Activated CD8-positive, alpha-beta T cell treated with anti-CD3 and anti-CD28 coated beads, Interleukin-2, amount 10 ng/mL, durations not matched to agents 7 days and 5 days (primary cell): ENCODE measurements at regions not wholly inside any gene's neighbourhood (a gene's known extent, or its start where the extent isn't known, plus 50 kb on each side); places are given as distances from the start of the nearest gene placed in this dataset.

Experiments
- ATAC-seq: fragments of 150-1000 bp; cut with Tn5 transposase; one replicate; pipeline ENCODE4 v1.10.0; 2021; ENCODE audit warnings: moderate library complexity
- CTCF ChIA-PET: fragments of 350-600 bp; sonication (Branson Sonifier 250); formaldehyde crosslinking; loops from one replicate; lab custom pipeline; 2021; ENCODE audit warnings: antibody characterized with exemption; lab: Charles Lee
- POLR2A ChIA-PET: fragments of 350-600 bp; sonication (Branson Sonifier 250); formaldehyde crosslinking; loops from one replicate; lab custom pipeline; 2021; ENCODE audit warnings: antibody characterized with exemption; lab: Charles Lee
- DNase-seq: peaks from one replicate; pipeline ENCODE4 v3.0.0-alpha.2; 2020
- H3K27ac Mint-ChIP-seq: one replicate; pipeline ENCODE4 v1.8.0; 2021; ENCODE audit warnings: mild to moderate bottlenecking, mixed read lengths
- H3K27me3 Mint-ChIP-seq: one replicate; pipeline ENCODE4 v1.8.0; 2021; ENCODE audit warnings: low read depth, mixed read lengths
- H3K36me3 Mint-ChIP-seq: one replicate; pipeline ENCODE4 v1.8.0; 2021; ENCODE audit warnings: low read depth, mixed read lengths
- H3K4me1 Mint-ChIP-seq: one replicate; pipeline ENCODE4 v1.8.0; 2021; ENCODE audit warnings: low read depth, mixed read lengths
- H3K4me3 Mint-ChIP-seq: one replicate; pipeline ENCODE4 v1.8.0; 2021; ENCODE audit warnings: mild to moderate bottlenecking, mixed read lengths
- H3K9me3 Mint-ChIP-seq: one replicate; pipeline ENCODE4 v1.8.0; 2022; ENCODE audit warnings: mixed read lengths; ENCODE audit not compliant: insufficient read depth

- H3K4me1 Mint-ChIP-seq, result no peaks in the 10 kb centered on the region
- no peak overlapping the region for H3K27ac Mint-ChIP-seq
- DNase-seq, result no peak
- no peaks in the 10 kb centered on the region for H3K9me3 Mint-ChIP-seq
- CTCF ChIA-PET, result no interaction called here
- no peak overlapping the region for H3K4me3 Mint-ChIP-seq
- H3K27me3 Mint-ChIP-seq, result no peaks in the 10 kb centered on the region
- H3K36me3 Mint-ChIP-seq, result no peaks in the 10 kb centered on the region
- ATAC-seq, result no peak
- POLR2A ChIA-PET, result no interaction called here
Observed at GRCh38 chr4:96356591-96357370, 516.9 kb downstream of the PDHA2 start.

- ChIA-PET POLR2A (no interaction called here), CTCF (no interaction called here)
- Mint-ChIP-seq H3K36me3 (no peaks in the 10 kb centered on the region), H3K4me3 (no peak overlapping the region), H3K27ac (no peak overlapping the region), H3K4me1 (no peaks in the 10 kb centered on the region), H3K9me3 (peaks cover 4% of the 10 kb centered on the region), H3K27me3 (no peaks in the 10 kb centered on the region)
- ATAC-seq (no peak), DNase-seq (no peak)
Observed at GRCh38 chr4:96366632-96367031, 526.7 kb downstream of the PDHA2 start.

GRCh38 chr4:96375367-96375766, 535.5 kb downstream of the PDHA2 start:
- no peaks in the 10 kb centered on the region for H3K27me3 Mint-ChIP-seq
- no peak overlapping the region for H3K4me3 Mint-ChIP-seq
- ChIA-PET POLR2A (no interaction called here), CTCF (no interaction called here)
- H3K27ac Mint-ChIP-seq, result no peak overlapping the region
- H3K9me3 Mint-ChIP-seq, result no peaks in the 10 kb centered on the region
- DNase-seq (no peak), ATAC-seq (no peak)
- H3K36me3 Mint-ChIP-seq, result no peaks in the 10 kb centered on the region
- no peaks in the 10 kb centered on the region for H3K4me1 Mint-ChIP-seq

- no peak for DNase-seq
- Mint-ChIP-seq H3K36me3 (no peaks in the 10 kb centered on the region), H3K27ac (no peak overlapping the region), H3K4me3 (no peak overlapping the region), H3K4me1 (no peaks in the 10 kb centered on the region), H3K9me3 (peaks cover 4% of the 10 kb centered on the region), H3K27me3 (no peaks in the 10 kb centered on the region)
- CTCF ChIA-PET, result no interaction called here
- ATAC-seq, result no peak
- POLR2A ChIA-PET, result no interaction called here
Observed at GRCh38 chr4:96379524-96379923, 539.6 kb downstream of the PDHA2 start.

- H3K27ac Mint-ChIP-seq, result no peak overlapping the region
- no peaks in the 10 kb centered on the region for H3K4me1 Mint-ChIP-seq
- no peaks in the 10 kb centered on the region for H3K27me3 Mint-ChIP-seq
- no peak for ATAC-seq
- ChIA-PET CTCF (no interaction called here), POLR2A (no interaction called here)
- DNase-seq, result no peak
- no peaks in the 10 kb centered on the region for H3K36me3 Mint-ChIP-seq
- peaks cover 4% of the 10 kb centered on the region for H3K9me3 Mint-ChIP-seq
- no peak overlapping the region for H3K4me3 Mint-ChIP-seq
Observed at GRCh38 chr4:96380106-96380505, 540.2 kb downstream of the PDHA2 start.

GRCh38 chr4:96383349-96383748, 543.5 kb downstream of the PDHA2 start:
- peaks cover 4% of the 10 kb centered on the region for H3K9me3 Mint-ChIP-seq
- H3K4me3 Mint-ChIP-seq, result no peak overlapping the region
- ATAC-seq (no peak), DNase-seq (no peak)
- POLR2A ChIA-PET, result no interaction called here
- CTCF ChIA-PET, result no interaction called here
- H3K36me3 Mint-ChIP-seq, result no peaks in the 10 kb centered on the region
- no peak overlapping the region for H3K27ac Mint-ChIP-seq
- H3K4me1 Mint-ChIP-seq, result no peaks in the 10 kb centered on the region
- H3K27me3 Mint-ChIP-seq, result no peaks in the 10 kb centered on the region

GRCh38 chr4:96389770-96390169, 549.9 kb downstream of the PDHA2 start:
- H3K4me3 Mint-ChIP-seq, result no peak overlapping the region
- no peak overlapping the region for H3K27ac Mint-ChIP-seq
- DNase-seq, result no peak
- H3K9me3 Mint-ChIP-seq, result no peaks in the 10 kb centered on the region
- ATAC-seq, result no peak
- no peaks in the 10 kb centered on the region for H3K27me3 Mint-ChIP-seq
- H3K4me1 Mint-ChIP-seq, result no peaks in the 10 kb centered on the region
- ChIA-PET POLR2A (no interaction called here), CTCF (no interaction called here)
- no peaks in the 10 kb centered on the region for H3K36me3 Mint-ChIP-seq

- H3K27me3 Mint-ChIP-seq, result no peaks in the 10 kb centered on the region
- no peak overlapping the region for H3K27ac Mint-ChIP-seq
- H3K9me3 Mint-ChIP-seq, result no peaks in the 10 kb centered on the region
- DNase-seq (no peak), ATAC-seq (no peak)
- no peaks in the 10 kb centered on the region for H3K36me3 Mint-ChIP-seq
- CTCF ChIA-PET, result no interaction called here
- H3K4me1 Mint-ChIP-seq, result no peaks in the 10 kb centered on the region
- H3K4me3 Mint-ChIP-seq, result no peak overlapping the region
- POLR2A ChIA-PET, result no interaction called here
Observed at GRCh38 chr4:96390404-96390803, 550.5 kb downstream of the PDHA2 start.

- Mint-ChIP-seq H3K27ac (no peak overlapping the region), H3K36me3 (no peaks in the 10 kb centered on the region), H3K4me3 (no peak overlapping the region), H3K27me3 (no peaks in the 10 kb centered on the region), H3K9me3 (peaks cover 16% of the 10 kb centered on the region), H3K4me1 (no peaks in the 10 kb centered on the region)
- ChIA-PET POLR2A (no interaction called here), CTCF (no interaction called here)
- ATAC-seq, result no peak
- DNase-seq, result no peak
Observed at GRCh38 chr4:96395747-96396146, 555.9 kb downstream of the PDHA2 start.

GRCh38 chr4:96406742-96407141, 566.8 kb downstream of the PDHA2 start:
- Mint-ChIP-seq H3K27ac (no peak overlapping the region), H3K4me1 (no peaks in the 10 kb centered on the region), H3K36me3 (no peaks in the 10 kb centered on the region), H3K4me3 (no peak overlapping the region), H3K27me3 (no peaks in the 10 kb centered on the region), H3K9me3 (peaks cover 4% of the 10 kb centered on the region)
- POLR2A ChIA-PET, result no interaction called here
- CTCF ChIA-PET, result no interaction called here
- no peak for ATAC-seq
- DNase-seq, result no peak

GRCh38 chr4:96407225-96407624, 567.3 kb downstream of the PDHA2 start:
- Mint-ChIP-seq H3K9me3 (peaks cover 4% of the 10 kb centered on the region), H3K4me1 (no peaks in the 10 kb centered on the region), H3K4me3 (no peak overlapping the region), H3K27ac (no peak overlapping the region), H3K36me3 (no peaks in the 10 kb centered on the region), H3K27me3 (no peaks in the 10 kb centered on the region)
- DNase-seq, result no peak
- ATAC-seq, result no peak
- ChIA-PET CTCF (no interaction called here), POLR2A (no interaction called here)

- ATAC-seq (no peak), DNase-seq (no peak)
- Mint-ChIP-seq H3K4me3 (no peak overlapping the region), H3K36me3 (no peaks in the 10 kb centered on the region), H3K9me3 (peaks cover 4% of the 10 kb centered on the region), H3K4me1 (no peaks in the 10 kb centered on the region), H3K27me3 (no peaks in the 10 kb centered on the region), H3K27ac (no peak overlapping the region)
- CTCF ChIA-PET, result no interaction called here
- POLR2A ChIA-PET, result no interaction called here
Observed at GRCh38 chr4:96407738-96408463, 568.0 kb downstream of the PDHA2 start.
